HepG2 (cell line): ENCODE measurements at regions not wholly inside any gene's neighbourhood (a gene's known extent, or its start where the extent isn't known, plus 50 kb on each side); places are given as distances from the start of the nearest gene placed in this dataset.

Experiments used
- ATAC-seq: fragments of 200-7000 bp; cut with Tn5 transposase; 3 replicates; pipeline ENCODE4 v1.9.1; 2020; ENCODE audit warnings: mild to moderate bottlenecking, moderate library complexity
- BruUV-seq: library from RNA; stranded (reverse); fragments of 400-500 nt; replicated peaks from 2 replicates; lab custom pipeline; 2021; lab: Mats Ljungman, UMichigan
- CTCF ChIA-PET: fragments of 300-600 bp; formaldehyde crosslinking; extraction: SDS; loops from one replicate; lab custom pipeline; 2021; ENCODE audit warnings: low total read pairs, inconsistent platforms, low intra/inter-chr PET ratio; lab: Yijun Ruan, JAX
- POLR2A ChIA-PET: fragments of 350-600 bp; sonication (Branson Sonifier 250); formaldehyde crosslinking; loops from one replicate; lab custom pipeline; 2020; ENCODE audit warnings: antibody characterized with exemption, inconsistent platforms; lab: Yijun Ruan, JAX
- DNase-seq: peaks from one replicate; pipeline ENCODE4 v3.0.0-alpha.2; 2015; ENCODE audit warnings: low spot score
- FAIRE-seq: peaks from 3 replicates; lab custom pipeline; 2011; peaks lifted over from hg19 to GRCh38; lab: Jason Lieb, UNC
- H2AFZ ChIP-seq: one replicate; pipeline ENCODE4 v1.6.1; 2011; ENCODE audit warnings: low read length, inconsistent platforms
- H3K27ac ChIP-seq: fragments of 300-600 bp; 3 replicates; pipeline ENCODE4 v1.8.0; 2011; ENCODE audit warnings: mixed run types, mild to moderate bottlenecking, mixed read lengths, low read length, inconsistent platforms; ENCODE audit not compliant: insufficient read depth; ENCODE audit errors: extremely low read length
- H3K27me3 ChIP-seq, 2 experiments: fragments of 200-600 bp in 1 of 2; 2 replicates in 1 of 2; 3 replicates in 1 of 2; pipeline versions ENCODE4 v1.6.0 to v1.8.0; 2011; ENCODE audit warnings: low read length in 2 of 2, mild to moderate bottlenecking in 2 of 2, moderate library complexity in 2 of 2, inconsistent platforms in 1 of 2; ENCODE audit not compliant: insufficient read depth in 2 of 2, control insufficient read depth in 1 of 2
- H3K36me3 ChIP-seq, 2 experiments: fragments of 200-600 bp in 1 of 2; replicated peaks in 1 of 2; 2 replicates in 1 of 2; 3 replicates in 1 of 2; pipeline versions ENCODE4 v1.5.1 to v1.8.0; 2011; ENCODE audit warnings: low read length in 2 of 2, inconsistent platforms in 1 of 2; ENCODE audit not compliant: insufficient read depth in 2 of 2, control insufficient read depth in 1 of 2
- H3K4me1 ChIP-seq: 2 replicates; pipeline ENCODE4 v1.5.1; 2012; ENCODE audit warnings: low read length, inconsistent platforms; ENCODE audit not compliant: insufficient read depth
- H3K4me2 ChIP-seq: 2 replicates; pipeline ENCODE4 v1.6.0; 2011; ENCODE audit warnings: low read depth, low read length, inconsistent platforms
- H3K4me3 ChIP-seq, 3 experiments: fragments of 200-600 bp in 1 of 3; sonication (generic), shearing (Covaris generic) in 1 of 3; replicated peaks in 1 of 3; 2 replicates each; pipeline ENCODE4 v1.5.1; 2011 to 2016; ENCODE audit warnings: low read length in 3 of 3, inconsistent platforms in 2 of 3, low read depth in 2 of 3, mild to moderate bottlenecking in 2 of 3, control low read depth in 1 of 3, mixed read lengths in 1 of 3; ENCODE audit not compliant: insufficient read depth in 1 of 3
- H3K79me2 ChIP-seq: one replicate; pipeline ENCODE4 v1.6.1; 2011; ENCODE audit warnings: low read length, inconsistent platforms; ENCODE audit not compliant: insufficient read depth
- H3K9ac ChIP-seq: 2 replicates; pipeline ENCODE4 v1.6.0; 2011; ENCODE audit warnings: mild to moderate bottlenecking, low read depth, low read length, inconsistent platforms; ENCODE audit not compliant: insufficient read depth
- H3K9me3 ChIP-seq: 2 replicates; pipeline ENCODE4 v1.5.1; 2012; ENCODE audit warnings: mild to moderate bottlenecking, low read length
- H4K20me1 ChIP-seq: 2 replicates; pipeline ENCODE4 v1.6.0; 2011; ENCODE audit warnings: inconsistent platforms, mild to moderate bottlenecking, low read length, moderate library complexity; ENCODE audit not compliant: insufficient read depth
- FOXK2 ChIP-seq: fragments of 450-650 bp; IDR thresholded peaks from 2 replicates; pipeline ENCODE4 v1.6.1; 2016
- KLF6 ChIP-seq: IDR thresholded peaks from 2 replicates; pipeline ENCODE4 v1.8.0; 2016; ENCODE audit warnings: missing biosample characterization, missing genetic modification reagents
- PAF1 ChIP-seq: IDR thresholded peaks from 2 replicates; pipeline ENCODE4 v1.6.1; 2016; ENCODE audit warnings: missing genetic modification reagents, missing compliant biosample characterization
- PLRG1 ChIP-seq: fragments of 450-650 bp; conservative IDR thresholded peaks from 2 replicates; pipeline ENCODE4 v1.6.1; 2016
- SIN3B ChIP-seq: fragments of 150-350 bp; IDR thresholded peaks from 2 replicates; pipeline ENCODE4 v1.6.1; 2014; ENCODE audit warnings: low read length
- SNAPC2 ChIP-seq: sonication (generic); formaldehyde crosslinking; IDR thresholded peaks from 2 replicates; pipeline ENCODE4 v1.8.1; 2022; ENCODE audit warnings: mild to moderate bottlenecking, missing genetic modification reagents
- SOX6 ChIP-seq, 2 experiments: fragments of 450-650 bp in 1 of 2; sonication (generic) in 1 of 2; formaldehyde crosslinking in 1 of 2; IDR thresholded peaks; 2 replicates each; pipeline versions ENCODE4 v1.4.0 to v1.6.1; 2017 to 2020; ENCODE audit warnings: antibody characterized with exemption in 1 of 2, mild to moderate bottlenecking in 1 of 2, missing genetic modification reagents in 1 of 2
- SSRP1 ChIP-seq: IDR thresholded peaks from 2 replicates; pipeline ENCODE4 v1.6.1; 2016; ENCODE audit warnings: control low read depth
- ZNF136 ChIP-seq: sonication (generic); formaldehyde crosslinking; IDR thresholded peaks from 2 replicates; pipeline ENCODE4 v1.8.1; 2022; ENCODE audit warnings: low read depth, mild to moderate bottlenecking, moderate library complexity, missing genetic modification reagents
- ZNF441 ChIP-seq: sonication (generic); formaldehyde crosslinking; IDR thresholded peaks from 2 replicates; pipeline ENCODE4 v1.7.0; 2021; ENCODE audit warnings: missing genetic modification reagents, borderline replicate concordance
- ZSCAN21 ChIP-seq: sonication (generic); formaldehyde crosslinking; IDR thresholded peaks from 2 replicates; pipeline ENCODE4 v1.8.0; 2022; ENCODE audit warnings: mild to moderate bottlenecking, missing genetic modification reagents, moderate library complexity, borderline replicate concordance
- WGBS: methylation state at CpG from one replicate; pipeline ENCODE4 v1.1.6; 2017; ENCODE audit warnings: low lambda C conversion rate; 5-methylcytosine and 5-hydroxymethylcytosine counted together
- in situ Hi-C: cut with HindIII; loops from 2 replicates; pipeline ENCODE4 v1.10.0; 2017; ENCODE audit warnings: low pct_unique_long_range_greater_than_20kb; ENCODE audit not compliant: extremely low pct_ligation_motif_present
- intact Hi-C: fragments of 100-400 bp; cut with micrococcal nuclease; formaldehyde crosslinking; loops from one replicate; pipeline ENCODE4 v1.10.0; 2022; ENCODE audit not compliant: unreplicated experiment
- TF ChIP-seq, protein P1 (sequence below): sonication (generic); formaldehyde crosslinking; IDR thresholded peaks from 2 replicates; pipeline ENCODE4 v1.5.0; 2020; ENCODE audit warnings: missing genetic modification reagents
- TF ChIP-seq, protein P2 (sequence below): sonication (generic); formaldehyde crosslinking; IDR thresholded peaks from 2 replicates; pipeline ENCODE4 v1.4.0; 2020; ENCODE audit warnings: missing genetic modification reagents
- TF ChIP-seq, protein P3 (sequence below): sonication (generic); formaldehyde crosslinking; IDR thresholded peaks from 2 replicates; pipeline ENCODE4 v1.8.0; 2022; ENCODE audit warnings: missing genetic modification reagents, mild to moderate bottlenecking, inconsistent platforms, borderline replicate concordance
- TF ChIP-seq, protein P4 (sequence below): sonication (generic); formaldehyde crosslinking; IDR thresholded peaks from 2 replicates; pipeline ENCODE4 v1.4.0; 2020; ENCODE audit warnings: missing genetic modification reagents, borderline replicate concordance

DNA sequence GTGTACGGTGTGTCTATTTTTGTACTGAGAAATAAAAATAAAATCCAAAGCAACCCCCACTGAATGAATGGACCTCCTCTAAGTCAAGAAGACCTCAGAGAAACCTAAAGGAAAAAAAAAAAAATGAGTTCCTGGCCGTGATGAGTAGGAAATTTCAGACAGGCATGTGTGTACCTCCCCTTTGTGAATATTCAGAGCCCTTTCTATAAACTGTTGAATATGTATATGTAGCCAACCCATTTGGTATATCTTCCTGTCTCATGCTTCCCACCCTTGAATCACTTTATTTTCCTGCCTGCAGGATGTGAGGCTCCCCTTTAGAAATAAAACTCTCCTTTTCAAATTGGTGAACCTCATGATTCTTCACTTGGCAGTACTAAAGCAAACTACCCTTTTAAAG lies 887.8 kb upstream of the NCAM2 start (continued):
- TF ChIP-seq, protein P1, sequence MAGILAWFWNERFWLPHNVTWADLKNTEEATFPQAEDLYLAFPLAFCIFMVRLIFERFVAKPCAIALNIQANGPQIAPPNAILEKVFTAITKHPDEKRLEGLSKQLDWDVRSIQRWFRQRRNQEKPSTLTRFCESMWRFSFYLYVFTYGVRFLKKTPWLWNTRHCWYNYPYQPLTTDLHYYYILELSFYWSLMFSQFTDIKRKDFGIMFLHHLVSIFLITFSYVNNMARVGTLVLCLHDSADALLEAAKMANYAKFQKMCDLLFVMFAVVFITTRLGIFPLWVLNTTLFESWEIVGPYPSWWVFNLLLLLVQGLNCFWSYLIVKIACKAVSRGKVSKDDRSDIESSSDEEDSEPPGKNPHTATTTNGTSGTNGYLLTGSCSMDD (CRISPR knock-in tag) = no peak
- TF ChIP-seq PLRG1 = no peak
- TF ChIP-seq, all 625 proteins: peak for 0

DNA sequence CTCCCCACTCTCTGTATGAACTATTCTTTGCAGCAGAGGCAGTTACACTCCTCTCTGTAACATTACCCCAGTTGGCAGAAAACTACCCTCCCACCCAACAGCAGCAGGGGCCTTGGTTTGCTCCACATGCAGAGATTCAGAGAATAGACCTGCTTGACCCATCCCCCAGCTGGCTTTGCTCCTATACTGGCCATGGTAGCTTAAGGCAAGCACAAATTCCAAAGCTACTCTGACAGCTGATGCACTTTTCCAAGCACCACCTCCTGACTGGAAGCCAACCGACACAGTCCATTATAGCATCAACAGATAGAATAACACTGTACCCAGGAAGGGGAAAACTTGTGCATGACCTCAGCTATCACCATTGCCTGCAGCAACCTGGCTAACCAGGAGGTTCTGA lies 846.5 kb upstream of the NCAM2 start:
- H4K20me1 ChIP-seq = no peaks in the 10 kb centered on the region
- no peak overlapping the region for H3K27ac ChIP-seq
- H2AFZ ChIP-seq = no peak overlapping the region
- intact Hi-C loops = no loop called here
- no CpG with 5 or more reads among the region's 1 CpG for WGBS
- in situ Hi-C loops = no loop called here
- FAIRE-seq = no peak
- ChIA-PET CTCF (no interaction called here), POLR2A (no interaction called here)
- H3K9ac ChIP-seq = no peak overlapping the region
- no peaks in the 10 kb centered on the region for H3K27me3 ChIP-seq
- no peaks in the 10 kb centered on the region for H3K36me3 ChIP-seq
- peaks cover 81% of the 10 kb centered on the region for H3K9me3 ChIP-seq
- ATAC-seq = no peak
- no peaks in the 10 kb centered on the region for H3K79me2 ChIP-seq
- H3K4me2 ChIP-seq = no peak overlapping the region
- H3K4me3 ChIP-seq = no peak overlapping the region
- H3K4me1 ChIP-seq = no peaks in the 10 kb centered on the region
- DNase-seq = no peak
- no TSS peak for BruUV-seq
- TF ChIP-seq PAF1 (CRISPR knock-in tag) = no peak
- TF ChIP-seq, protein P2, sequence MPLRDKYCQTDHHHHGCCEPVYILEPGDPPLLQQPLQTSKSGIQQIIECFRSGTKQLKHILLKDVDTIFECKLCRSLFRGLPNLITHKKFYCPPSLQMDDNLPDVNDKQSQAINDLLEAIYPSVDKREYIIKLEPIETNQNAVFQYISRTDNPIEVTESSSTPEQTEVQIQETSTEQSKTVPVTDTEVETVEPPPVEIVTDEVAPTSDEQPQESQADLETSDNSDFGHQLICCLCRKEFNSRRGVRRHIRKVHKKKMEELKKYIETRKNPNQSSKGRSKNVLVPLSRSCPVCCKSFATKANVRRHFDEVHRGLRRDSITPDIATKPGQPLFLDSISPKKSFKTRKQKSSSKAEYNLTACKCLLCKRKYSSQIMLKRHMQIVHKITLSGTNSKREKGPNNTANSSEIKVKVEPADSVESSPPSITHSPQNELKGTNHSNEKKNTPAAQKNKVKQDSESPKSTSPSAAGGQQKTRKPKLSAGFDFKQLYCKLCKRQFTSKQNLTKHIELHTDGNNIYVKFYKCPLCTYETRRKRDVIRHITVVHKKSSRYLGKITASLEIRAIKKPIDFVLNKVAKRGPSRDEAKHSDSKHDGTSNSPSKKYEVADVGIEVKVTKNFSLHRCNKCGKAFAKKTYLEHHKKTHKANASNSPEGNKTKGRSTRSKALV = no peak
- TF ChIP-seq, protein P3, sequence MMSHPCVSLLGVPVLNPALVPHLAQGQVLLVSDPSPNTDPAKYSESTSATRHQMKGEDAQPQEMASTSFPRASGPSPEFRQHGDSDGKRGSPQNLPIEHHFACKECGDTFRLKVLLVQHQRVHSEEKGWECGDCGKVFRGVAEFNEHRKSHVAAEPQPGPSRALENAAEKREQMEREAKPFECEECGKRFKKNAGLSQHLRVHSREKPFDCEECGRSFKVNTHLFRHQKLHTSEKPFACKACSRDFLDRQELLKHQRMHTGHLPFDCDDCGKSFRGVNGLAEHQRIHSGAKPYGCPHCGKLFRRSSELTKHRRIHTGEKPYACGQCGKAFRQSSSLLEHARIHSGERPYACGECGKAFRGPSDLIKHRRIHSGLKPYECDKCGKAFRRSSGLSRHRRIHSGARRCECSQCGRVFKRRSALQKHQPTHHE (CRISPR knock-in tag) = no peak
- no peak for TF ChIP-seq ZSCAN21
- TF ChIP-seq ZNF441 = no peak
- TF ChIP-seq, protein P4, sequence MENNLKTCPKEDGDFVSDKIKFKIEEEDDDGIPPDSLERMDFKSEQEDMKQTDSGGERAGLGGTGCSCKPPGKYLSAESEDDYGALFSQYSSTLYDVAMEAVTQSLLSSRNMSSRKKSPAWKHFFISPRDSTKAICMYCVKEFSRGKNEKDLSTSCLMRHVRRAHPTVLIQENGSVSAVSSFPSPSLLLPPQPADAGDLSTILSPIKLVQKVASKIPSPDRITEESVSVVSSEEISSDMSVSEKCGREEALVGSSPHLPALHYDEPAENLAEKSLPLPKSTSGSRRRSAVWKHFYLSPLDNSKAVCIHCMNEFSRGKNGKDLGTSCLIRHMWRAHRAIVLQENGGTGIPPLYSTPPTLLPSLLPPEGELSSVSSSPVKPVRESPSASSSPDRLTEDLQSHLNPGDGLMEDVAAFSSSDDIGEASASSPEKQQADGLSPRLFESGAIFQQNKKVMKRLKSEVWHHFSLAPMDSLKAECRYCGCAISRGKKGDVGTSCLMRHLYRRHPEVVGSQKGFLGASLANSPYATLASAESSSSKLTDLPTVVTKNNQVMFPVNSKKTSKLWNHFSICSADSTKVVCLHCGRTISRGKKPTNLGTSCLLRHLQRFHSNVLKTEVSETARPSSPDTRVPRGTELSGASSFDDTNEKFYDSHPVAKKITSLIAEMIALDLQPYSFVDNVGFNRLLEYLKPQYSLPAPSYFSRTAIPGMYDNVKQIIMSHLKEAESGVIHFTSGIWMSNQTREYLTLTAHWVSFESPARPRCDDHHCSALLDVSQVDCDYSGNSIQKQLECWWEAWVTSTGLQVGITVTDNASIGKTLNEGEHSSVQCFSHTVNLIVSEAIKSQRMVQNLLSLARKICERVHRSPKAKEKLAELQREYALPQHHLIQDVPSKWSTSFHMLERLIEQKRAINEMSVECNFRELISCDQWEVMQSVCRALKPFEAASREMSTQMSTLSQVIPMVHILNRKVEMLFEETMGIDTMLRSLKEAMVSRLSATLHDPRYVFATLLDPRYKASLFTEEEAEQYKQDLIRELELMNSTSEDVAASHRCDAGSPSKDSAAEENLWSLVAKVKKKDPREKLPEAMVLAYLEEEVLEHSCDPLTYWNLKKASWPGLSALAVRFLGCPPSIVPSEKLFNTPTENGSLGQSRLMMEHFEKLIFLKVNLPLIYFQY = no peak
- TF ChIP-seq FOXK2 = no peak
- no peak for TF ChIP-seq KLF6 (CRISPR knock-in tag)
- TF ChIP-seq SNAPC2 (CRISPR knock-in tag) = no peak
- TF ChIP-seq SIN3B = no peak
- no peak for TF ChIP-seq ZNF136 (CRISPR knock-in tag)
- TF ChIP-seq SSRP1 = no peak
- TF ChIP-seq SOX6 (IDR thresholded peaks at IDR 0.05) = no peak
- no peak for TF ChIP-seq SOX6 (CRISPR knock-in tag; IDR thresholded peaks at IDR 0.05)
